Sciatic nerve (tissue), 2 donors: ENCODE measurements at regions not wholly inside any gene's neighbourhood (a gene's known extent, or its start where the extent isn't known, plus 50 kb on each side); places are given as distances from the start of the nearest gene placed in this dataset.

Experiments
- ATAC-seq: fragments of 200-7000 bp; cut with Tn5 transposase; one replicate; pipeline ENCODE4 v1.9.1; 2020; ENCODE audit warnings: mild to moderate bottlenecking, moderate library complexity
- DNase-seq: peaks from one replicate; pipeline ENCODE4 v3.0.0-alpha.2; 2020; ENCODE audit warnings: low spot score
- intact Hi-C: fragments of 100-400 bp; cut with DNase I; formaldehyde crosslinking; loops from one replicate; pipeline ENCODE4 v1.14.2; 2022
- donor health status: DM: no; HTN: no; CAD: no.
- donor health status: DM: no; HTN: no; CAD: no.

DNA sequence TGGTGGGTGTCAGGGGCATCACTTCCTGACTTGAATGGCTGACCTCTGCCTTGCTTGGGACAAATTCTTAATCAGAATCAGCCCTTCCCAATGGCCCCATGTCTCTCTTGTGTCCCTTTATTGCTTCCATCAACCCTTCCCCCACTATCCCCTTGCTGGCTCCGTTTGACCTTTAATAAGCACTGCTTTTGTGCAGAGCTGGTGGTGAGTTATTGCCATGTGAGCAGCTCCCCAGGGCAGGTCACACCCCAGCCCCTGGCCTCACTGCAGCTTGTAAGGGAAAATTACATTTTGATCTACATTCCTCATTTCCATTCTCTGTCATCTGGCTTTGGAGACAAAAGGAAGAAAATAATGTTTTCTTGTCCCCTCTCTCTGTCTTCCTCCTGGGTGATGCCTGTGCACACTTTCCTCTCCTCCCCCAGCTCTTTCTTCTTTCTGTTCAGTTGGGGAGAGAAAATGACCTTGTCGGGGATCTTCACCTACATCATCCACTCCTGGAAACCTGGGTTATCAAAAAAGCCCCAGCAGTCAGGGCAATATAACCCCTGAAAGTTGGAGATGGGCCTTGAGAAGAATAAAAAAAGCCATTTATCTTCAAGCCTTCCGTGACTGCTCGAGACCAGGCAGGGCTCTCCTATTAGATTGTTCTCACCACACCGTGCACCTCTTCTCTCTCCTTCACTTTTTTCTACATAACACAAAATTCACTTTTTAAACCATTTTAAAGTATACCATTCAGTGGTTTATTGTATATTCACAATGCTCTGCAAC, 100.4 kb upstream of the SRRM4 start:
- DNase-seq, result no peak
- no peak for ATAC-seq
- intact Hi-C loops, result no loop called here

DNA sequence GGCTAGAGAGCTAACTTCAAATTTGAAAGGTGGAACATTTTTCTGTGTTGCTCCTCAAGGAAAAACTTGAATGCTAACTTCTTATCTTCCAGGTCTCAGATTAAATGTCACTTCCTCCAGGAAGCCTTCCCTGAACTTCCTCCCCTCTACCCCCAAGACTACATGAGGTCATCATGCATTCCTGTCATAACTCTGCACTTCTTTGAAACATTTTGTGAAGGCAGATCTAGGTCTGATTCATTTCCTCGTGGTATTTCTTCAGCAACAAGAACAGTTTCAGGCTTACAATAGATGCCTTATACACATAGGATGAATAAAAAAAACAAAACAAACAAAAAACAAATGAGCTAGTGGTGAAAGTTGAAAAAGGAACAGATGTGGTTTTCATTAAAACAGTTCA, 97.1 kb upstream of the SRRM4 start:
- DNase-seq, result no peak
- intact Hi-C loops, result no loop called here
- ATAC-seq, result no peak

DNA sequence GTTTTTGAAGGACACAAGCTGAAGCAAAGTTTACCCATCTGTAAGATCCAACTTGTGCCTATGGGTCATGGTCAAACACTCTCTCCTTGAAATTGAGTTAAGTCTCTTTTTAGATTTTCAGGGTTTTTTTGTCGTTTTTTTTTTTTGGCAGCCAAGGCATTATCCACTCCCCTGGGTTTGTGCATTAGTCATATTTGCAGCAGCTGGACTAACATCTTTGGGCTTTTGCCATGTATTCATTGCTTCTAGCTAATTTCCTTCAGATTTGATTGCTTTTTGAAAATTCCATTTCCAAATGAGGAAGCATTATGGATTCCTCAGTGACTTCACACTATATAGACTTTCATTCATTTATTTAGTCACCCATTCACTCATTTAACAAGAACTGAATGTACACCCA, 80.3 kb upstream of the SRRM4 start:
- no peak for DNase-seq
- peak; percentile 57 for ATAC-seq
- intact Hi-C loops, result no loop called here

DNA sequence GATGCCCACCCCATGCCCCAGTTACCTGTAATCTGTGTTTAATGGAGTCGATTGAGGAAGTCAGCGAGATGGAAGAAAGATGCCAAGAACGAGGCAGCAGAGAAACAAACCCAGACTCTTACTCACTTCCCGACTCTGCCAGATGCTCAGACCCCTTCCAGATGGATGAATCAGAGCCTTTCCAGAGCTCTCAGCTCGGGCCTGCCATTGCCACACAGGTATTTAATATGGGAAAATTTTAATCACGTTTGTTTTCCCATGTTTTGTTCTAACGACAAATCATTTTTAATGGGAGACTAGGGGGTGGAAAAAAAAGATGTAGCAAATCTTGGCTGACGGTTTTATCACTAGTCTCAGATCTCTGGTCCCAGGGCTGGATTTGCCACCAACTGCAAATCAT, 72.5 kb upstream of the SRRM4 start:
- DNase-seq, result no peak
- no peak for ATAC-seq
- intact Hi-C loops, result no loop called here

DNA sequence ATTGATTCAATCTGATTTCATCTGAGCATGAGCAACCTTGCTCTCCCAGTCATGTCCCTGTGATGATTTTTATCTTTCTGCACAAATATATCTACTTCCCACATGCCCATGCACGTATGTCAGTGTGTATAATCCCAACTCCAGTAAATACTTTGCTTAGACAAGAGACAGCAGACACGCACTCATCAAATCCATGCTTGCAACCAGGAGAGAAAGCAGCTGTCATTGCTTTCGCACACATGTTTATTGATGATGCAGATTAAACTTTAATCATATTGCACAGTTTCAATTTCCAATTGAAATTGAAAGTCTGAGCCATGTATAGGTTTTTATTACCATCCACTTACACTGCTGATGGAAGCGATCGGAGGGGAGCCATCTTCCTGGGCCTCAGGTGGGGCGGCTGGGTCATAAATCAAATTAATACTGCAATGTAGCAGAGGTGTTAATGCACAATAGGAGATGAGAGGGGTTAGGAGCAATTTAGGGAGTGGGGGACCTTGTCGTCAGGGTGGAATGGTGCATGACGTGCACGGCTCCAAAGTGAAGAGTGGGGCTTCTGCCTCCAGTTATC, 68.6 kb upstream of the SRRM4 start:
- intact Hi-C loops, result no loop called here
- DNase-seq (no peak), ATAC-seq (no peak)

DNA sequence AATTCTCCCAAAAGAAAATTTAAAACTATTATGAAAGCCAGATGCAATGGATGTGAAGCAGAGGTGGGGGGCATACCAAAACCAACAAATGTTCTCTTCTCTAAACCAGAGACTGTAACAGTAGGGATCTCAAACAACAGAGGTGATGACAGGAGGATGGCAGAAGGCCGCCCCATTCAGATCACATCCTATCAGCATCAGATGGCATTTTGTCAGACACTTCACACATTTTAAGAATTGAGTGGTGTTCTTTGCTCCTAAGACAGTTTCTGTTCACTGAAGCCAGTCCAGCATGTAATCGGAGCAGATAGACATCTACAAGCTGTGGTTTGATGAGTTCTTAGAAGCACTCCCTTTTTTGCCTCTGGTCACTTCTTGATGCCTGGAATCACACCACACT, 59.6 kb upstream of the SRRM4 start:
- no peak for DNase-seq
- intact Hi-C loops, result no loop called here
- ATAC-seq, result no peak

DNA sequence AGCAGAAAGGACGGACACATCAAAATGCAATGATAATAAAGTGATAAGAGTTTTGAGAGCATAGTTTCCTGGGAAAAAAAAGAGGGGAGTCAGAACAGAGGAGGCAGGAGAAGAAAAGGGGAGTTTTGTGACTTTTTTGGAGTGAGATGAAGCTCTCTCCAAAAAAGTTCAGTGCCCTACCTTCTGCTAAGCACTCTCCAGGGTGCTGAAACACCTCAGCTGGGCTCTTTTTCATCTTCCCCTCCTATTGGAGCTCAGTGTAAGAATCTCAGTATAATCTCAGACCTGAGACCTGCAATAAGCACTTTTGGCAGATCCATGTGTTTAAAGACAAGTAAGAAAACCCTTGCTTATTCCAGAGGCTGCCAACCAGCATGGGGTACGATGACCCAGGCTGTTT, 58.9 kb upstream of the SRRM4 start:
- intact Hi-C loops, result no loop called here
- DNase-seq, result no peak
- no peak for ATAC-seq

DNA sequence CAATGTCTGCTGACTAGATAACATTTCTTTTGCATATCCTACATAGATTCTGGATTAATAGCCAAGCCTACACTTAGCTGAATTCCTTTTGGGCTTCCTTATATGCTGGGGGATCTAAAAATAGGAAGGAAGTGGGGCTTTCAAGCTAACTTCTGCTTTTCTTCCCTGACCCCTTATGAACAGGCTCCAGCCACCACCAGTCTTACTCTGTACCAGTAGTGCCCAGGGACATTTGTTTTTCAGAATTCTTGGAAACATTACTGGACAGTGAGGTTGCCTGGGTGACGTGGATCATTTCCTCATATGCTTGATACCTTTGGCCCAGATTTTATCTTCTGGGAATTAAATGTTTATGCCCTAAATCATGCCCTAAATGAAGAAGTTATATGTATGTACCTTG, 55.9 kb upstream of the SRRM4 start:
- DNase-seq (no peak), ATAC-seq (peak; percentile 97)
- intact Hi-C loops, result no loop called here

DNA sequence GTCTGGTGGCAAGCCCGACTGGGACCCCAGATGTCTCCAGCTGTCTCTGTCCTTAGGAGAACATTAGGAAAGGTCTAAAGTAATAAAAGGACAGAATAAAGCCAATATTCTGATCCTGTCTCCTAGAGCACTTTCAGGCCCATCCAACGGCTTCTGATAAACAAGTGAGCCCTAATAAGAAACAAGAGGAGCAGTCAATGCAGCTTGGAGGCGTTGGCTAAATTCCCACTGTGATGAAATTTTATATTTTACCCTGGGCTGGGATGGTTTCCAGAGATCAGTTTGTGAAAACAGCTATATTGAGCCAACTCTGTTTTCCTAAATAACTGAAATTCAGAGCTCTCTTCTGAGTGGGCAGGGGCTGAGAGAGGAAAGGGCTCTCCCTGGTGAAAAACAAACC, 55.5 kb upstream of the SRRM4 start:
- DNase-seq (no peak), ATAC-seq (peak; percentile 90)
- intact Hi-C loops, result no loop called here
